ENCODE measurements at regions not wholly inside any gene's neighbourhood (a gene's known extent, or its start where the extent isn't known, plus 50 kb on each side); places are given as distances from the start of the nearest gene placed in this dataset.
"Not testable (repeated sequence)": the region's sequence is repeated elsewhere in the genome, so short reads cannot be mapped to it uniquely, and the experiment has no call there.

- no peak for DNase-seq
Observed at GRCh38 chr10:29710128-29710527, 75.4 kb upstream of the SVIL start.

- no peak for DNase-seq
Observed at GRCh38 chr10:29709484-29710002, 74.8 kb upstream of the SVIL start.

GRCh38 chr10:29703271-29703670 lies 68.5 kb upstream of the SVIL start:
- no peak for DNase-seq

GRCh38 chr10:29702273-29703164 lies 67.7 kb upstream of the SVIL start:
- DNase-seq: no peak

- DNase-seq: no peak
Observed at GRCh38 chr10:29701306-29701705, 66.5 kb upstream of the SVIL start.

- DNase-seq: no peak
Observed at GRCh38 chr10:29699621-29700020, 64.8 kb upstream of the SVIL start.

GRCh38 chr10:29698773-29699490 lies 64.2 kb upstream of the SVIL start:
- DNase-seq: no peak

GRCh38 chr10:29696581-29696980 lies 61.8 kb upstream of the SVIL start:
- DNase-seq: not testable (repeated sequence)

GRCh38 chr10:29694121-29694520 lies 59.4 kb upstream of the SVIL start:
- DNase-seq: no peak

GRCh38 chr10:29692121-29692539 lies 57.4 kb upstream of the SVIL start:
- DNase-seq: no peak

- DNase-seq: no peak
Observed at GRCh38 chr10:29691564-29692072, 56.8 kb upstream of the SVIL start.

- no peak for DNase-seq
Observed at GRCh38 chr10:29689001-29689400, 54.2 kb upstream of the SVIL start.

GRCh38 chr10:29688230-29688661 lies 53.5 kb upstream of the SVIL start:
- DNase-seq: no peak

GRCh38 chr10:29687421-29688164 lies 52.8 kb upstream of the SVIL start:
- no peak for DNase-seq

GRCh38 chr10:29685506-29685905 lies 50.7 kb upstream of the SVIL start:
- no peak for DNase-seq

All from activated CD8-positive, alpha-beta memory T cell treated with anti-CD3 and anti-CD28 coated beads, Interleukin-2, amount 50 U/mL, for 4 hours (primary cell).